ENCODE measurements at regions not wholly inside any gene's neighbourhood (a gene's known extent, or its start where the extent isn't known, plus 50 kb on each side); places are given as distances from the start of the nearest gene placed in this dataset.

DNA sequence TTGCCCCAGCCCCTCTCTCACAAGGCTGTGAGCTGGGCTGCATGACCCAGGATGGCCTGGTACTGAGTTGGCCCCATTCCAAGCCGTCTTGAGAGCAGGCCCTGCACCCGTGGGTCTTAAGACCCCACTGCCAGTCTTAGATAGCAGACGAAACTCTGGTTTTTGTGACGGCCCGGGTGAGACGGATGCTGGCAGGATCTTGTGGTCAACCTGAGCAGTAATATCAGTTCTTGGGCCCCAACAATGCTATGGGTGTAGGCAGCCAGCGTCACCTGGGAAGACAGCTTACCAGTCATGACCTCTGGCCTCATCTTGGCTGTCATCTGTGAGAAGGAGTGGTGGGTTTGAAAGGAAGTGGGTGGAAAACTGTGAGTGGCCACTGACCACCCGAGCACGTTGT lies 305.8 kb downstream of the ARRDC4 start:
- TF ChIP-seq EP300 (IDR thresholded peaks at IDR 0.05) (no peak), POLR2AphosphoS5 (IDR thresholded peaks at IDR 0.05) (no peak), POLR2A (IDR thresholded peaks at IDR 0.05) (no peak)
- TF ChIP-seq, protein P1, sequence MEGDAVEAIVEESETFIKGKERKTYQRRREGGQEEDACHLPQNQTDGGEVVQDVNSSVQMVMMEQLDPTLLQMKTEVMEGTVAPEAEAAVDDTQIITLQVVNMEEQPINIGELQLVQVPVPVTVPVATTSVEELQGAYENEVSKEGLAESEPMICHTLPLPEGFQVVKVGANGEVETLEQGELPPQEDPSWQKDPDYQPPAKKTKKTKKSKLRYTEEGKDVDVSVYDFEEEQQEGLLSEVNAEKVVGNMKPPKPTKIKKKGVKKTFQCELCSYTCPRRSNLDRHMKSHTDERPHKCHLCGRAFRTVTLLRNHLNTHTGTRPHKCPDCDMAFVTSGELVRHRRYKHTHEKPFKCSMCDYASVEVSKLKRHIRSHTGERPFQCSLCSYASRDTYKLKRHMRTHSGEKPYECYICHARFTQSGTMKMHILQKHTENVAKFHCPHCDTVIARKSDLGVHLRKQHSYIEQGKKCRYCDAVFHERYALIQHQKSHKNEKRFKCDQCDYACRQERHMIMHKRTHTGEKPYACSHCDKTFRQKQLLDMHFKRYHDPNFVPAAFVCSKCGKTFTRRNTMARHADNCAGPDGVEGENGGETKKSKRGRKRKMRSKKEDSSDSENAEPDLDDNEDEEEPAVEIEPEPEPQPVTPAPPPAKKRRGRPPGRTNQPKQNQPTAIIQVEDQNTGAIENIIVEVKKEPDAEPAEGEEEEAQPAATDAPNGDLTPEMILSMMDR (IDR thresholded peaks at IDR 0.05), result no peak
- Histone ChIP-seq H3K27ac (no peak overlapping the region), H3K9me3 (peaks cover 0 to 58% (median 0%) of the 10 kb centered on the region in 3 donors), H3K27me3 (no peaks in the 10 kb centered on the region), H3K4me1 (no peaks in the 10 kb centered on the region), H3K36me3 (no peaks in the 10 kb centered on the region), H3K4me3 (no peak overlapping the region)
- no peak for ATAC-seq
- 76 to 90% methylated on average over 2 to 3 of the region's 9 CpGs for WGBS, 2 donors (ENCODE audit: low coverage in 1 of 2)

DNA sequence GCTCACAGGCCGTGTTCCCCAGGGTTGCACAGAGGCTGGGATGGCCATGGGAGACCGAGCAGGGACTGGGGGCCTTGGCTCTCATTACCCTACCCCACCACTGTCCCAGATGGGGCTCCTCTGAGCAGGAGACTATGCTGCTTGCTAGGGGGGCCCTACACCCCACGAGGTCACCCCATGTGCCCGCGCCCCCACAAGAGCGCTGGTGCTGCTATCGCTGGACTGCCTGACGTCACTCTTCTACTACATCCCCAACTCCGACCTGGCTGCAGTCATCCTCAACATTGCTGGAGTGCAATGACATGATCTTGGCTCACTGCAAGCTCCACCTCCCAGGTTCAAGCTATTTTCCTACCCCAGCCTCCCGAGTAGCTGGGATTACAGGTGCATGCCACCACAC lies 307.7 kb downstream of the ARRDC4 start:
- Histone ChIP-seq H3K27me3 (no peaks in the 10 kb centered on the region), H3K4me3 (no peak overlapping the region), H3K27ac (no peak overlapping the region), H3K36me3 (no peaks in the 10 kb centered on the region), H3K9me3 (peaks cover 0 to 48% (median 0%) of the 10 kb centered on the region in 3 donors), H3K4me1 (no peaks in the 10 kb centered on the region)
- TF ChIP-seq EP300 (IDR thresholded peaks at IDR 0.05) (no peak), POLR2AphosphoS5 (IDR thresholded peaks at IDR 0.05) (no peak), POLR2A (IDR thresholded peaks at IDR 0.05) (no peak)
- TF ChIP-seq, protein P1 (IDR thresholded peaks at IDR 0.05), result no peak
- ATAC-seq, result no peak
- 91 to 93% methylated on average over 6 to 7 of the region's 10 CpGs for WGBS, 2 donors (ENCODE audit: low coverage in 1 of 2)

DNA sequence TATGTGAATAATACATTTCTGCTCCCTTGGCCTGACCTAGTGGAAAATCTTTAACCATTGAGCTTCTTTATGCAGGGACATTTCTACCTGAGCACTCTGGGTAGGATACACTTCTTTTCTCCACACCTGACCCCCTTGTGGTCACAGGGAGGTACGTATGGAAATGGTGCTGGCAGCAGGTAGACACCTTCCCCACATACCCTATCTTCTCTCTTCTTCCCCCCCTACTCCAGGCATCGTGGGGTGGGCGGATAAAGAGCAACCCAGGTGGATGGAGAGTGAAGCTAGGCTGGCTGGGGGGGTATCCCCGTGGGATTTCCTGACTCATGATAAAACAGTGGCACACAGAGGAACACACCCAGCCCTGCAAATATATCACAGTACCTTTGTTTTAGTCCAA lies 312.1 kb downstream of the ARRDC4 start:
- Histone ChIP-seq H3K36me3 (no peaks in the 10 kb centered on the region), H3K4me3 (no peak overlapping the region), H3K4me1 (no peaks in the 10 kb centered on the region), H3K27me3 (no peaks in the 10 kb centered on the region), H3K27ac (no peak overlapping the region), H3K9me3 (peaks cover 0 to 21% (median 0%) of the 10 kb centered on the region in 3 donors)
- WGBS, 2 donors (ENCODE audit: low coverage in 1 of 2), result 53 to 60% methylated on average over 1 to 2 of the region's 4 CpGs
- ATAC-seq, result no peak
- TF ChIP-seq, protein P1 (IDR thresholded peaks at IDR 0.05), result no peak
- no peak for TF ChIP-seq POLR2AphosphoS5 (IDR thresholded peaks at IDR 0.05)

DNA sequence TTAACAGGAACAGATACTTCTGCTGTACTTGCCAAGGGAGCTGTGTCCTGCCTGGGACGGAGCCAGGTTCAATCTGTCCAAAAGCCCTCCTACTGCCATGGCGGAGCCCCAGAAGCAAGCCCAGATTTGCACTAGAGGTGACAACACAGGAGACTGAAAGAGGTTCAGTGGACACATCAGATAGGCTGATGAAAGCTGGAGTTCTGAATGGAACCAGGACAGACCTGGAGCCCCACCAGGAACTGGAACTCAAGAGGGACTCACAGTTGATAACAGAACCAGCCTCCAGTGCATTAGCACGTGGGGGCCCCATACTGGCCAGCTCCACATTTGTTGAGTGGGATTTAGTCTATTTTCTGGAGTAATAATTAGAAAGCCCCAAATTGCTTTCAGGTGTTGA lies 315.5 kb downstream of the ARRDC4 start:
- Histone ChIP-seq H3K36me3 (no peaks in the 10 kb centered on the region), H3K4me3 (no peak overlapping the region)
- WGBS, 2 donors (ENCODE audit: low coverage in 1 of 2), result 64% methylated on average over 3 of the region's 3 CpGs; no CpG with 5 or more reads in 1 of the 2 donors

DNA sequence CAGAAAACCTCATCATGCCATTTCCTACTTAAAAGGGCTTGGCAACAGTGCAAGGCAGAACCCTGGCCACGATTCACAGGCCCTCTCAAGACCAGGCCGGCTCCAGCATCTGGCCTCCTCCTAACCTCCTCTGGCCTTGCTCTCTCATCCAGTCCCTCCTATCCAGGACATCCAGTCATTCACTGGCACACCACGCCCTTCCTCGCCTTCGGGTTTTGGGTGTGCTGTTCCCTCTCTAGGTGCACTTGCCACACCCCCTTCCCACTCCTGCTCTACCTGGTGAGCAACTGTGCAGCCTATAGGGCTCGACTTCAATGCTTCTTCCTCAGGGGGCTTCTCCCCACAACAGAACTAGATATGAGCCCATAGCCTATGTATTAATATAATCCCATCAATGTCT lies 317.1 kb downstream of the ARRDC4 start:
- TF ChIP-seq, protein P1 (IDR thresholded peaks at IDR 0.05), result no peak
- TF ChIP-seq POLR2AphosphoS5 (IDR thresholded peaks at IDR 0.05) (no peak), EP300 (IDR thresholded peaks at IDR 0.05) (no peak), POLR2A (IDR thresholded peaks at IDR 0.05) (no peak)
- H3K4me1 ChIP-seq, result no peaks in the 10 kb centered on the region
- peaks cover 7% of the 10 kb centered on the region for H3K27me3 ChIP-seq
- no peak overlapping the region for H3K27ac ChIP-seq
- WGBS, 2 donors (ENCODE audit: low coverage in 1 of 2), result 62 to 77% methylated on average over 5 to 6 of the region's 6 CpGs
- no peak overlapping the region for H3K4me3 ChIP-seq
- no peak for ATAC-seq
- no peaks in the 10 kb centered on the region for H3K36me3 ChIP-seq
- no peaks in the 10 kb centered on the region for H3K9me3 ChIP-seq

More for the DNA sequence above, 315.5 kb downstream of the ARRDC4 start:
- H3K27me3 ChIP-seq, result no peaks in the 10 kb centered on the region
- no peak for ATAC-seq
- TF ChIP-seq POLR2AphosphoS5 (IDR thresholded peaks at IDR 0.05), result no peak
- no peak overlapping the region for H3K27ac ChIP-seq
- no peaks in the 10 kb centered on the region for H3K9me3 ChIP-seq
- no peaks in the 10 kb centered on the region for H3K4me1 ChIP-seq

Data from gastroesophageal sphincter (tissue), 4 donors.